Adrenal gland (tissue), 9 donors: ENCODE measurements at regions not wholly inside any gene's neighbourhood (a gene's known extent, or its start where the extent isn't known, plus 50 kb on each side); places are given as distances from the start of the nearest gene placed in this dataset.

Experiments used
- DNase-seq, 7 donors: peaks; one replicate each; pipeline ENCODE4 v3.0.0-alpha.2; 2019 to 2020
- H3K27ac ChIP-seq, 5 donors: fragments of 200-600 bp; sonication (generic) in 4 of 5; 1 replicate in 3 of 5; 2 replicates in 2 of 5; pipeline versions ENCODE4 v1.5.1 to v1.8.0; 2016 to 2020; ENCODE audit warnings: mild to moderate bottlenecking in 1 of 5
- H3K27me3 ChIP-seq: fragments of 200-600 bp; 2 replicates; pipeline ENCODE4 v1.8.0; 2021
- H3K36me3 ChIP-seq, 2 donors: fragments of 200-600 bp; replicated peaks in 1 of 2; 1 replicate in 1 of 2; 2 replicates in 1 of 2; pipeline versions ENCODE4 v1.5.1 to v1.8.0; 2018 to 2022
- H3K4me1 ChIP-seq, 2 donors: fragments of 200-600 bp; replicated peaks in 1 of 2; 1 replicate in 1 of 2; 2 replicates in 1 of 2; pipeline versions ENCODE4 v1.5.1 to v1.8.0; 2018 to 2021
- H3K4me3 ChIP-seq, 4 donors: fragments of 200-600 bp; sonication (generic) in 3 of 4; one replicate each; pipeline ENCODE4 v1.5.1; 2016 to 2018
- H3K9me3 ChIP-seq, 3 donors: fragments of 200-600 bp; sonication (generic) in 1 of 3; replicated peaks in 1 of 3; 1 replicate in 2 of 3; 2 replicates in 1 of 3; pipeline versions ENCODE4 v1.5.1 to v1.8.0; 2016 to 2021
- CTCF ChIP-seq, 6 experiments: fragments of 450-650 bp in 4 of 6; fragments of 200-600 bp in 2 of 6; sonication (generic) in 1 of 6; IDR thresholded peaks; 1 replicate in 5 of 6; 2 replicates in 1 of 6; pipeline versions ENCODE4 v1.5.1 to v1.8.0; 2016 to 2021; ENCODE audit warnings: antibody characterized with exemption in 6 of 6, mild to moderate bottlenecking in 2 of 6, moderate library complexity in 1 of 6
- POLR2A ChIP-seq, 2 donors: fragments of 450-650 bp; IDR thresholded peaks; one replicate each; pipeline ENCODE4 v1.6.1; 2017; ENCODE audit warnings: antibody characterized with exemption in 2 of 2, mild to moderate bottlenecking in 2 of 2, moderate library complexity in 1 of 2
- WGBS, 4 donors: extraction: QIAGEN DNeasy Blood & Tissue Kit in 2 of 4; methylation state at CpG; one replicate each; pipeline versions ENCODE4 v1.1.5 to v1.1.7; 2013 to 2017; 5-methylcytosine and 5-hydroxymethylcytosine counted together
- intact Hi-C, 2 donors: fragments of 100-400 bp; cut with DNase I; formaldehyde crosslinking; loops; one replicate each; pipeline versions ENCODE4 v1.14.1 to v1.15.0; 2022 to 2023
- donor health status: healthy with polysubstance abuse.
- donor health status: Bipolar disorder and iron deficiency.
- donor health status: DM: yes; HTN: yes; CAD: no.
- donor health status: DM: no; HTN: no; CAD: no.
- donor health status: DM: no; HTN: no; CAD: no.

GRCh38 chr1:30353637-30354036 is 369.7 kb downstream of the MATN1 start:
- no peak for DNase-seq
- no peaks in the 10 kb centered on the region for H3K27me3 ChIP-seq
- no peaks in the 10 kb centered on the region for H3K36me3 ChIP-seq
- H3K27ac ChIP-seq, result no peak overlapping the region
- no peaks in the 10 kb centered on the region for H3K4me1 ChIP-seq
- H3K9me3 ChIP-seq, result no peaks in the 10 kb centered on the region
- intact Hi-C loops, result no loop called here
- H3K4me3 ChIP-seq, result no peak overlapping the region
- TF ChIP-seq POLR2A (IDR thresholded peaks at IDR 0.05), result no peak
- peak in 3 of 6 experiments; percentile 14 to 16 (median 14) for TF ChIP-seq CTCF (IDR thresholded peaks at IDR 0.05)

- Histone ChIP-seq H3K27me3 (peaks cover 6% of the 10 kb centered on the region), H3K27ac (no peak overlapping the region), H3K9me3 (no peaks in the 10 kb centered on the region), H3K36me3 (no peaks in the 10 kb centered on the region), H3K4me3 (no peak overlapping the region), H3K4me1 (no peaks in the 10 kb centered on the region)
- DNase-seq, result no peak
- TF ChIP-seq CTCF (IDR thresholded peaks at IDR 0.05) (no peak), POLR2A (IDR thresholded peaks at IDR 0.05) (no peak)
- WGBS, 4 donors, result 71 to 88% (median 76%) methylated on average over 2 of the region's 2 CpGs
- intact Hi-C loops, result no loop called here
Measured at GRCh38 chr1:30348147-30348546, 375.2 kb downstream of the MATN1 start.

- 60 to 78% (median 74%) methylated on average over 4 of the region's 4 CpGs for WGBS, 4 donors
- TF ChIP-seq CTCF (IDR thresholded peaks at IDR 0.05), result no peak
- no peak for TF ChIP-seq POLR2A (IDR thresholded peaks at IDR 0.05)
- H3K27me3 ChIP-seq, result peaks cover 18% of the 10 kb centered on the region
Measured at GRCh38 chr1:30345491-30346130, 377.8 kb downstream of the MATN1 start.

GRCh38 chr1:30343562-30343961 is 379.8 kb downstream of the MATN1 start:
- Histone ChIP-seq H3K4me3 (no peak overlapping the region), H3K36me3 (no peaks in the 10 kb centered on the region), H3K4me1 (no peaks in the 10 kb centered on the region), H3K9me3 (no peaks in the 10 kb centered on the region), H3K27me3 (peaks cover 18% of the 10 kb centered on the region), H3K27ac (no peak overlapping the region)
- WGBS, 4 donors, result 36 to 40% (median 37%) methylated on average over 3 of the region's 3 CpGs
- no peak for TF ChIP-seq CTCF (IDR thresholded peaks at IDR 0.05)
- TF ChIP-seq POLR2A (IDR thresholded peaks at IDR 0.05), result no peak
- no peak for DNase-seq
- intact Hi-C loops, result no loop called here

More at GRCh38 chr1:30345491-30346130, 377.8 kb downstream of the MATN1 start:
- no peak overlapping the region for H3K27ac ChIP-seq
- DNase-seq, result no peak
- H3K4me1 ChIP-seq, result no peaks in the 10 kb centered on the region
- no peaks in the 10 kb centered on the region for H3K36me3 ChIP-seq
- intact Hi-C loops, result no loop called here
- H3K4me3 ChIP-seq, result no peak overlapping the region
- H3K9me3 ChIP-seq, result no peaks in the 10 kb centered on the region
